Gastroesophageal sphincter (tissue), 3 donors: ENCODE measurements at regions not wholly inside any gene's neighbourhood (a gene's known extent, or its start where the extent isn't known, plus 50 kb on each side); places are given as distances from the start of the nearest gene placed in this dataset.

Experiments used
- CTCF ChIP-seq, 4 experiments: fragments of 200-600 bp in 2 of 4; fragments of 450-650 bp in 2 of 4; sonication (generic) in 1 of 4; IDR thresholded peaks; one replicate each; pipeline ENCODE4 v1.5.1; 2017 to 2019; ENCODE audit warnings: antibody characterized with exemption in 4 of 4, mild to moderate bottlenecking in 2 of 4, moderate library complexity in 2 of 4
- EP300 ChIP-seq: sonication (generic); formaldehyde crosslinking; IDR thresholded peaks from one replicate; pipeline ENCODE4 v1.6.1; 2017; ENCODE audit warnings: antibody characterized with exemption, mild to moderate bottlenecking

- TF ChIP-seq CTCF (IDR thresholded peaks at IDR 0.05) (no peak), EP300 (no peak)
Measured at GRCh38 chr2:81940266-81940955, 1635.9 kb upstream of the LRRTM1 start.
